ENCODE measurements at regions not wholly inside any gene's neighbourhood (a gene's known extent, or its start where the extent isn't known, plus 50 kb on each side); places are given as distances from the start of the nearest gene placed in this dataset.

- Histone ChIP-seq H3K9ac (ENCODE audit: low read depth in 2 of 2, low read length in 2 of 2) (no peak overlapping the region), H3K4me1 (no peaks in the 10 kb centered on the region), H3K27ac (no peak overlapping the region), H3K4me3 (no peak overlapping the region), H3K9me3 (no peaks in the 10 kb centered on the region), H3K27me3 (no peaks in the 10 kb centered on the region), H3K36me3 (no peaks in the 10 kb centered on the region)
- TF ChIP-seq, protein P1, sequence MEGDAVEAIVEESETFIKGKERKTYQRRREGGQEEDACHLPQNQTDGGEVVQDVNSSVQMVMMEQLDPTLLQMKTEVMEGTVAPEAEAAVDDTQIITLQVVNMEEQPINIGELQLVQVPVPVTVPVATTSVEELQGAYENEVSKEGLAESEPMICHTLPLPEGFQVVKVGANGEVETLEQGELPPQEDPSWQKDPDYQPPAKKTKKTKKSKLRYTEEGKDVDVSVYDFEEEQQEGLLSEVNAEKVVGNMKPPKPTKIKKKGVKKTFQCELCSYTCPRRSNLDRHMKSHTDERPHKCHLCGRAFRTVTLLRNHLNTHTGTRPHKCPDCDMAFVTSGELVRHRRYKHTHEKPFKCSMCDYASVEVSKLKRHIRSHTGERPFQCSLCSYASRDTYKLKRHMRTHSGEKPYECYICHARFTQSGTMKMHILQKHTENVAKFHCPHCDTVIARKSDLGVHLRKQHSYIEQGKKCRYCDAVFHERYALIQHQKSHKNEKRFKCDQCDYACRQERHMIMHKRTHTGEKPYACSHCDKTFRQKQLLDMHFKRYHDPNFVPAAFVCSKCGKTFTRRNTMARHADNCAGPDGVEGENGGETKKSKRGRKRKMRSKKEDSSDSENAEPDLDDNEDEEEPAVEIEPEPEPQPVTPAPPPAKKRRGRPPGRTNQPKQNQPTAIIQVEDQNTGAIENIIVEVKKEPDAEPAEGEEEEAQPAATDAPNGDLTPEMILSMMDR (IDR thresholded peaks at IDR 0.05): no peak
- intact Hi-C loops (cut with DNase I): no loop called here
- no peak for DNase-seq
Observed at GRCh38 chr6:147737115-147737514, 228.6 kb downstream of the SAMD5 start.

DNA sequence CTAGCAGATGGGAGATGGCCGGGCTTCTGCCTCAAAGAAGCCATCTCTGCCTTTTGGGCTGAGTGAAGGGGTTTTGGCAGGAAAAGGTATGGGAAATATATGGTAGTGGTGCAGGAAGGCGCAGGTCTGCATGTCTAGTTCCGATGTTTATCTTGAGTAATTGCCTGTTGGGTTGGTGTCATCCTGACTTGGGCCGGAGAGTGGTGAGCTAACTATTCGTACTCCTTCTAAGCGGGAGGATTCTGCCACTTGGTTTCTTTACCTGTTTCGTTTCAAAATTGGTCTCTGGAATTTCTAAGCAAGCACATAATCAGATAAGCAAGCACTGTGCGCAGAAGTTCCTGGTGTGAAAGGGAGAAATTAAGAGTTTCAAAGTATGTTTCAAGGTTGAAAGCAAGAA, 229.6 kb downstream of the SAMD5 start:
- intact Hi-C loops (cut with DNase I): no loop called here
- DNase-seq: no peak

GRCh38 chr6:147738516-147739162, 230.1 kb downstream of the SAMD5 start:
- DNase-seq: no peak
- H3K4me3 ChIP-seq: no peak overlapping the region
- H3K27me3 ChIP-seq: no peaks in the 10 kb centered on the region
- H3K27ac ChIP-seq: no peak overlapping the region
- intact Hi-C loops (cut with DNase I): no loop called here
- no peak overlapping the region for H3K9ac ChIP-seq (ENCODE audit: low read depth in 2 of 2, low read length in 2 of 2)
- no peaks in the 10 kb centered on the region for H3K9me3 ChIP-seq
- H3K36me3 ChIP-seq: no peaks in the 10 kb centered on the region
- TF ChIP-seq, protein P1 (IDR thresholded peaks at IDR 0.05): no peak
- no peaks in the 10 kb centered on the region for H3K4me1 ChIP-seq

More for the DNA sequence above, 229.6 kb downstream of the SAMD5 start:
- Histone ChIP-seq H3K9ac (ENCODE audit: low read depth in 2 of 2, low read length in 2 of 2) (no peak overlapping the region), H3K27me3 (no peaks in the 10 kb centered on the region), H3K4me1 (no peaks in the 10 kb centered on the region), H3K27ac (no peak overlapping the region), H3K36me3 (no peaks in the 10 kb centered on the region), H3K4me3 (no peak overlapping the region), H3K9me3 (no peaks in the 10 kb centered on the region)
- TF ChIP-seq, protein P1 (IDR thresholded peaks at IDR 0.05): no peak

DNA sequence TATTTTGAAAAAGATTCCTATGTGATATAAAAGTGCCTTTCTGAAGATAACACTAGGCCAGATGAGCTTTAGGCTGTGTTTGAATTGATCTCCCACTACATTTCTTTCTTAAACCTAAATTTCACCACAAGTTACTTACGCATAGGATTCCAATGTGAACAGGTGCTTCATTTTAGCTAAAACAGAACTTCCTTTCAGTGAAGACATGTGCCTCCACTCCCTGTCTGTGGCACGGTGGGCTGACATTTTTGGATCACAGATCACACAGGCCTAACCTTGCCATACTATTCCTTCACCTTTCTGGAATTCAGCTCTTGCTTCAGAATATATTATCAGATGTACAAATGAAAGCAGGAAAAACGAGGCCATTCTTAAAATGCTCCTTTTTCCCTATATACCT, 231.8 kb downstream of the SAMD5 start:
- no peak for DNase-seq
- no peaks in the 10 kb centered on the region for H3K36me3 ChIP-seq
- H3K4me1 ChIP-seq: no peaks in the 10 kb centered on the region
- H3K27me3 ChIP-seq: no peaks in the 10 kb centered on the region
- no peak overlapping the region for H3K27ac ChIP-seq
- intact Hi-C loops (cut with DNase I): no loop called here
- H3K9ac ChIP-seq (ENCODE audit: low read depth in 2 of 2, low read length in 2 of 2): no peak overlapping the region
- H3K4me3 ChIP-seq: no peak overlapping the region
- H3K9me3 ChIP-seq: no peaks in the 10 kb centered on the region
- TF ChIP-seq, protein P1 (IDR thresholded peaks at IDR 0.05): no peak

DNA sequence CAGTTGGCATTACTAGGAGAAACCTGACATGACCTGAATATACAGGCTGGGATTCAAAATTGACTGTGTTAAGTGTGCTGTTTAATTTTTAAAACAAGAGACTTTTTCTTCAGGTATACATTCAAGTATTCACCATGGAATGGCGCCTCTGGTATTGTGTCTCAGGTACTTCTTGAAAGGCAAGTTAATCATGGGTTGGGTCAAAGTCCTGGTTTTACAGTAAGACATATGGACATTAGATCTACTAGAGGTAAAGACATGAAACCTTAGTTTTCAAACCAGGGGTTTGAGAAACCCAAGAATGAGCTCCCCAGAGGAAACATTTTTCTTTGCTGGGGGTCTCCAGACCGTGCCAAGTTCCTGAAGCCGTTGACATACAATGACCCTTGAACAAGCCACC, 232.4 kb downstream of the SAMD5 start:
- intact Hi-C loops (cut with DNase I): no loop called here
- H3K36me3 ChIP-seq: no peaks in the 10 kb centered on the region
- TF ChIP-seq, protein P1 (IDR thresholded peaks at IDR 0.05): no peak
- no peaks in the 10 kb centered on the region for H3K9me3 ChIP-seq
- H3K27ac ChIP-seq: no peak overlapping the region
- no peak overlapping the region for H3K4me3 ChIP-seq
- no peak for DNase-seq
- H3K4me1 ChIP-seq: no peaks in the 10 kb centered on the region
- no peak overlapping the region for H3K9ac ChIP-seq (ENCODE audit: low read depth in 2 of 2, low read length in 2 of 2)
- H3K27me3 ChIP-seq: no peaks in the 10 kb centered on the region

Measured in colonic mucosa (tissue), 4 donors.